HL-60 (cell line): ENCODE measurements at regions not wholly inside any gene's neighbourhood (a gene's known extent, or its start where the extent isn't known, plus 50 kb on each side); places are given as distances from the start of the nearest gene placed in this dataset.

Experiments used
- CTCF ChIP-seq: IDR thresholded peaks from one replicate; pipeline ENCODE4 v1.5.1; 2011; ENCODE audit warnings: low read length, control low read depth, inconsistent platforms; ENCODE audit not compliant: insufficient read depth
- POLR2AphosphoS5 ChIP-seq: IDR thresholded peaks from 2 replicates; pipeline ENCODE4 v1.6.1; 2012; ENCODE audit warnings: low read depth
- REST ChIP-seq: IDR thresholded peaks from 2 replicates; pipeline ENCODE4 v1.6.1; 2012; ENCODE audit warnings: low read depth; ENCODE audit not compliant: insufficient replicate concordance

- TF ChIP-seq REST (no peak), CTCF (no peak), POLR2AphosphoS5 (no peak)
These were observed 1551.6 kb downstream of the MRPL39 start for GRCh38 chr21:24055696-24056095.
